ENCODE measurements at regions not wholly inside any gene's neighbourhood (a gene's known extent, or its start where the extent isn't known, plus 50 kb on each side); places are given as distances from the start of the nearest gene placed in this dataset.

- TF ChIP-seq EZH2 (optimal IDR thresholded peaks at IDR 0.05; ENCODE audit: low read depth, low read length) (no peak), EZH2phosphoT487 (IDR thresholded peaks at IDR 0.05; ENCODE audit: low read length) (no peak)
- H3K27ac ChIP-seq (ENCODE audit: low read length): no peak overlapping the region
- H3K4me3 ChIP-seq (ENCODE audit: low read length): no peak overlapping the region
- no peaks in the 10 kb centered on the region for H3K36me3 ChIP-seq (replicated peaks; ENCODE audit: insufficient read depth, low read length)
- H3K4me2 ChIP-seq (ENCODE audit: low read depth, low read length): no peak overlapping the region
- no peaks in the 10 kb centered on the region for H3K9me2 ChIP-seq (replicated peaks; ENCODE audit: insufficient read depth, low read length)
- H3K9ac ChIP-seq (ENCODE audit: low read length): no peak overlapping the region
- H3K79me2 ChIP-seq (ENCODE audit: low read length): no peaks in the 10 kb centered on the region
- no peaks in the 10 kb centered on the region for H4K20me1 ChIP-seq (ENCODE audit: insufficient read depth, low read length)
- DNase-seq: no peak
- H2AFZ ChIP-seq (ENCODE audit: low read length): no peak overlapping the region
- no peaks in the 10 kb centered on the region for H3K27me3 ChIP-seq (replicated peaks; ENCODE audit: insufficient read depth, low read length)
- no peaks in the 10 kb centered on the region for H3K9me3 ChIP-seq (replicated peaks; ENCODE audit: insufficient read depth, low read length)
- H3K4me1 ChIP-seq (ENCODE audit: low read length): no peaks in the 10 kb centered on the region
- no peaks in the 10 kb centered on the region for H3F3A ChIP-seq (ENCODE audit: insufficient read depth, low read length)
Observed at GRCh38 chr14:66076176-66076575, 410.0 kb upstream of the CCDC196 start.

- DNase-seq: no peak
- H3K9ac ChIP-seq (ENCODE audit: low read length): no peak overlapping the region
- no peaks in the 10 kb centered on the region for H3K9me2 ChIP-seq (replicated peaks; ENCODE audit: insufficient read depth, low read length)
- TF ChIP-seq EZH2 (optimal IDR thresholded peaks at IDR 0.05; ENCODE audit: low read depth, low read length): no peak
- TF ChIP-seq EZH2phosphoT487 (IDR thresholded peaks at IDR 0.05; ENCODE audit: low read length): no peak
- TF ChIP-seq CTCF (IDR thresholded peaks at IDR 0.05; ENCODE audit: low read length): no peak
- H3K4me2 ChIP-seq (ENCODE audit: low read depth, low read length): no peak overlapping the region
- no peak overlapping the region for H3K27ac ChIP-seq (ENCODE audit: low read length)
- no peak overlapping the region for H3K4me3 ChIP-seq (ENCODE audit: low read length)
- no peaks in the 10 kb centered on the region for H3K4me1 ChIP-seq (ENCODE audit: low read length)
- H3K9me3 ChIP-seq (replicated peaks; ENCODE audit: insufficient read depth, low read length): no peaks in the 10 kb centered on the region
- H4K20me1 ChIP-seq (ENCODE audit: insufficient read depth, low read length): no peaks in the 10 kb centered on the region
- H3K27me3 ChIP-seq (replicated peaks; ENCODE audit: insufficient read depth, low read length): no peaks in the 10 kb centered on the region
- no peaks in the 10 kb centered on the region for H3F3A ChIP-seq (ENCODE audit: insufficient read depth, low read length)
- no peaks in the 10 kb centered on the region for H3K36me3 ChIP-seq (replicated peaks; ENCODE audit: insufficient read depth, low read length)
- no peaks in the 10 kb centered on the region for H3K79me2 ChIP-seq (ENCODE audit: low read length)
- H2AFZ ChIP-seq (ENCODE audit: low read length): no peak overlapping the region
Observed at GRCh38 chr14:66078006-66078405, 408.2 kb upstream of the CCDC196 start.

- Histone ChIP-seq H3K27ac (ENCODE audit: low read length) (no peak overlapping the region), H3K79me2 (ENCODE audit: low read length) (no peaks in the 10 kb centered on the region), H4K20me1 (ENCODE audit: insufficient read depth, low read length) (no peaks in the 10 kb centered on the region), H3K4me2 (ENCODE audit: low read depth, low read length) (no peak overlapping the region), H3K27me3 (replicated peaks; ENCODE audit: insufficient read depth, low read length) (no peaks in the 10 kb centered on the region), H3K9me2 (replicated peaks; ENCODE audit: insufficient read depth, low read length) (no peaks in the 10 kb centered on the region), H3K9me3 (replicated peaks; ENCODE audit: insufficient read depth, low read length) (no peaks in the 10 kb centered on the region), H2AFZ (ENCODE audit: low read length) (no peak overlapping the region), H3F3A (ENCODE audit: insufficient read depth, low read length) (no peaks in the 10 kb centered on the region), H3K9ac (ENCODE audit: low read length) (no peak overlapping the region), H3K4me3 (ENCODE audit: low read length) (no peak overlapping the region), H3K36me3 (replicated peaks; ENCODE audit: insufficient read depth, low read length) (no peaks in the 10 kb centered on the region), H3K4me1 (ENCODE audit: low read length) (no peaks in the 10 kb centered on the region)
- TF ChIP-seq EZH2 (optimal IDR thresholded peaks at IDR 0.05; ENCODE audit: low read depth, low read length): no peak
- no peak for DNase-seq
Observed at GRCh38 chr14:66081594-66082376, 404.4 kb upstream of the CCDC196 start.

- TF ChIP-seq EZH2 (optimal IDR thresholded peaks at IDR 0.05; ENCODE audit: low read depth, low read length) (no peak), EZH2phosphoT487 (IDR thresholded peaks at IDR 0.05; ENCODE audit: low read length) (no peak), CTCF (IDR thresholded peaks at IDR 0.05; ENCODE audit: low read length) (no peak)
- H3K4me2 ChIP-seq (ENCODE audit: low read depth, low read length): no peak overlapping the region
Observed at GRCh38 chr14:66085224-66085623, 400.9 kb upstream of the CCDC196 start.

More at GRCh38 chr14:66085224-66085623, 400.9 kb upstream of the CCDC196 start:
- Histone ChIP-seq H3K9me3 (replicated peaks; ENCODE audit: insufficient read depth, low read length) (no peaks in the 10 kb centered on the region), H3K9ac (ENCODE audit: low read length) (no peak overlapping the region), H3K4me1 (ENCODE audit: low read length) (no peaks in the 10 kb centered on the region), H3K79me2 (ENCODE audit: low read length) (no peaks in the 10 kb centered on the region), H3K36me3 (replicated peaks; ENCODE audit: insufficient read depth, low read length) (no peaks in the 10 kb centered on the region), H3F3A (ENCODE audit: insufficient read depth, low read length) (no peaks in the 10 kb centered on the region), H3K4me3 (ENCODE audit: low read length) (no peak overlapping the region), H3K27me3 (replicated peaks; ENCODE audit: insufficient read depth, low read length) (no peaks in the 10 kb centered on the region), H3K9me2 (replicated peaks; ENCODE audit: insufficient read depth, low read length) (no peaks in the 10 kb centered on the region), H2AFZ (ENCODE audit: low read length) (no peak overlapping the region), H3K27ac (ENCODE audit: low read length) (no peak overlapping the region), H4K20me1 (ENCODE audit: insufficient read depth, low read length) (no peaks in the 10 kb centered on the region)
- no peak for DNase-seq
